ENCODE measurements at regions not wholly inside any gene's neighbourhood (a gene's known extent, or its start where the extent isn't known, plus 50 kb on each side); places are given as distances from the start of the nearest gene placed in this dataset.

DNA sequence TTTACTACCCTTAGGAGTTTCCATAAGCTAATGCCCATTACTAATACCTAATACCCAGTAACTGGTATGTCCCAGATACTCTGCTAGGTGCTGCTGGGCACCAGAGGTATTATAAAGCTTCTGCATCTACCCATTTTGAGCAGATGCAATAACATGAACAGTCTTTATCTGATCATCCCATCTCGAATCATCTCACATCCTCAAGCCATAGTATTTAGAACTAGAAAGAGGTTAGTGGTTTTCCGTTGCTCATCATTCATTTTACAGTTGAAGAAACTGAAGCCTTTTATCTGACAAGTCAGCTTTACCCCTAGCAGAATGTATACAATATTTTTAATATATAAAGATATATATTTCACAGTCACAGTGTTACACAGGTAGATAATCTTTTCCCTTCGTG, 99.1 kb upstream of the TCF4 start:
- no peaks in the 10 kb centered on the region for H3K9me1 ChIP-seq (ENCODE audit: control insufficient read depth, insufficient read depth, low read length)
- WGBS (ENCODE audit: insufficient coverage, low coverage, missing lambda C conversion rate), result 21% methylated on average over 3 of the region's 3 CpGs
- H3K4me2 ChIP-seq (ENCODE audit: insufficient read depth, low read length), result no peak overlapping the region
- H3K4me1 ChIP-seq (replicated peaks in 1 of 2; ENCODE audit: control insufficient read depth in 2 of 2, insufficient read depth in 2 of 2, low read length in 2 of 2), result no peaks in the 10 kb centered on the region
- H4K20me1 ChIP-seq (replicated peaks; ENCODE audit: control insufficient read depth, insufficient read depth, low read length), result no peaks in the 10 kb centered on the region
- H3K36me3 ChIP-seq (ENCODE audit: control insufficient read depth, insufficient read depth, low read length), result no peaks in the 10 kb centered on the region
- no peak for FAIRE-seq
- no peak overlapping the region for H3K4me3 ChIP-seq
- no peaks in the 10 kb centered on the region for H3K9me3 ChIP-seq (replicated peaks; ENCODE audit: control insufficient read depth, insufficient read depth, low read depth, low read length)
- no peak for ATAC-seq
- CTCF ChIA-PET (ENCODE audit: low intra/inter-chr PET ratio), result no interaction called here
- H3K9ac ChIP-seq (ENCODE audit: insufficient read depth in 1 of 2, low read depth in 2 of 2, low read length in 2 of 2), result no peak overlapping the region
- no peaks in the 10 kb centered on the region for H3K27me3 ChIP-seq (ENCODE audit: control insufficient read depth in 2 of 2, insufficient read depth in 2 of 2, low read length in 2 of 2)
- no peak for DNase-seq (ENCODE audit: extremely low read depth in 1 of 4, low spot score in 3 of 4)
- POLR2A ChIA-PET, result no interaction called here
- no peak for TF ChIP-seq FOS (IDR thresholded peaks at IDR 0.05; ENCODE audit: extremely low read depth, insufficient read length)
- no peaks in the 10 kb centered on the region for H3K79me2 ChIP-seq (ENCODE audit: control insufficient read depth, insufficient read depth, low read length)
- H2AFZ ChIP-seq (ENCODE audit: low read depth, low read length), result no peak overlapping the region
- BruUV-seq (replicated peaks), result no TSS peak
- in situ Hi-C loops (cut with MboI), result no loop called here
- H3K27ac ChIP-seq (ENCODE audit: extremely low read depth, low read depth, low read length), result no peak overlapping the region
- intact Hi-C loops (cut with micrococcal nuclease), result no loop called here

DNA sequence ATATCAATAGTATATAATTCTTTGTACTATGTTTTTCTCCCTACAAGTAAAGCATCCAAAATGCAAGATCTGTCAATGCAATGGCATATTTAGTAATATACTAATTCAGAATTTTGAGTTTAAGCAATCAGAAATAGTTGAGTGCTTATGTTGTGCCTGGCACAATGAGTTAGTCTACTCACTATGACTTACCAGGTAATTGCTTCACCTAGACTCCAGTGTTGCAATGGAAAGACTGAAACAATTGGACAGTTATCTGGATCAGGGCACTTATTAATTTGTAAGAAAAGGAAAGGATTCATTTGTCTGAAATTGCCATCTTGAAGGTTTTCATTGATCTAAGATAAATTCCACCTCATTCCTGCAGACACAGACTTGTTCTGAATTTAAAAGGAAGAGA, 97.6 kb upstream of the TCF4 start:
- no peaks in the 10 kb centered on the region for H3K36me3 ChIP-seq (ENCODE audit: control insufficient read depth, insufficient read depth, low read length)
- DNase-seq (ENCODE audit: extremely low read depth in 1 of 4, low spot score in 3 of 4), result no peak
- no peak overlapping the region for H3K9ac ChIP-seq (ENCODE audit: insufficient read depth in 1 of 2, low read depth in 2 of 2, low read length in 2 of 2)
- no peak for ATAC-seq
- in situ Hi-C loops (cut with MboI) (no loop called here), intact Hi-C loops (cut with micrococcal nuclease) (no loop called here)
- H3K27me3 ChIP-seq (ENCODE audit: control insufficient read depth in 2 of 2, insufficient read depth in 2 of 2, low read length in 2 of 2), result no peaks in the 10 kb centered on the region
- no peak overlapping the region for H3K4me3 ChIP-seq
- no peaks in the 10 kb centered on the region for H4K20me1 ChIP-seq (replicated peaks; ENCODE audit: control insufficient read depth, insufficient read depth, low read length)
- no peak for FAIRE-seq
- no peaks in the 10 kb centered on the region for H3K4me1 ChIP-seq (replicated peaks in 1 of 2; ENCODE audit: control insufficient read depth in 2 of 2, insufficient read depth in 2 of 2, low read length in 2 of 2)
- H2AFZ ChIP-seq (ENCODE audit: low read depth, low read length), result no peak overlapping the region
- no peak overlapping the region for H3K4me2 ChIP-seq (ENCODE audit: insufficient read depth, low read length)
- no peaks in the 10 kb centered on the region for H3K9me1 ChIP-seq (ENCODE audit: control insufficient read depth, insufficient read depth, low read length)
- H3K27ac ChIP-seq (ENCODE audit: extremely low read depth, low read depth, low read length), result no peak overlapping the region
- CTCF ChIA-PET (ENCODE audit: low intra/inter-chr PET ratio), result no interaction called here
- H3K79me2 ChIP-seq (ENCODE audit: control insufficient read depth, insufficient read depth, low read length), result no peaks in the 10 kb centered on the region
- no TSS peak for BruUV-seq (replicated peaks)
- POLR2A ChIA-PET, result no interaction called here
- no peaks in the 10 kb centered on the region for H3K9me3 ChIP-seq (replicated peaks; ENCODE audit: control insufficient read depth, insufficient read depth, low read depth, low read length)
- TF ChIP-seq, protein P1, sequence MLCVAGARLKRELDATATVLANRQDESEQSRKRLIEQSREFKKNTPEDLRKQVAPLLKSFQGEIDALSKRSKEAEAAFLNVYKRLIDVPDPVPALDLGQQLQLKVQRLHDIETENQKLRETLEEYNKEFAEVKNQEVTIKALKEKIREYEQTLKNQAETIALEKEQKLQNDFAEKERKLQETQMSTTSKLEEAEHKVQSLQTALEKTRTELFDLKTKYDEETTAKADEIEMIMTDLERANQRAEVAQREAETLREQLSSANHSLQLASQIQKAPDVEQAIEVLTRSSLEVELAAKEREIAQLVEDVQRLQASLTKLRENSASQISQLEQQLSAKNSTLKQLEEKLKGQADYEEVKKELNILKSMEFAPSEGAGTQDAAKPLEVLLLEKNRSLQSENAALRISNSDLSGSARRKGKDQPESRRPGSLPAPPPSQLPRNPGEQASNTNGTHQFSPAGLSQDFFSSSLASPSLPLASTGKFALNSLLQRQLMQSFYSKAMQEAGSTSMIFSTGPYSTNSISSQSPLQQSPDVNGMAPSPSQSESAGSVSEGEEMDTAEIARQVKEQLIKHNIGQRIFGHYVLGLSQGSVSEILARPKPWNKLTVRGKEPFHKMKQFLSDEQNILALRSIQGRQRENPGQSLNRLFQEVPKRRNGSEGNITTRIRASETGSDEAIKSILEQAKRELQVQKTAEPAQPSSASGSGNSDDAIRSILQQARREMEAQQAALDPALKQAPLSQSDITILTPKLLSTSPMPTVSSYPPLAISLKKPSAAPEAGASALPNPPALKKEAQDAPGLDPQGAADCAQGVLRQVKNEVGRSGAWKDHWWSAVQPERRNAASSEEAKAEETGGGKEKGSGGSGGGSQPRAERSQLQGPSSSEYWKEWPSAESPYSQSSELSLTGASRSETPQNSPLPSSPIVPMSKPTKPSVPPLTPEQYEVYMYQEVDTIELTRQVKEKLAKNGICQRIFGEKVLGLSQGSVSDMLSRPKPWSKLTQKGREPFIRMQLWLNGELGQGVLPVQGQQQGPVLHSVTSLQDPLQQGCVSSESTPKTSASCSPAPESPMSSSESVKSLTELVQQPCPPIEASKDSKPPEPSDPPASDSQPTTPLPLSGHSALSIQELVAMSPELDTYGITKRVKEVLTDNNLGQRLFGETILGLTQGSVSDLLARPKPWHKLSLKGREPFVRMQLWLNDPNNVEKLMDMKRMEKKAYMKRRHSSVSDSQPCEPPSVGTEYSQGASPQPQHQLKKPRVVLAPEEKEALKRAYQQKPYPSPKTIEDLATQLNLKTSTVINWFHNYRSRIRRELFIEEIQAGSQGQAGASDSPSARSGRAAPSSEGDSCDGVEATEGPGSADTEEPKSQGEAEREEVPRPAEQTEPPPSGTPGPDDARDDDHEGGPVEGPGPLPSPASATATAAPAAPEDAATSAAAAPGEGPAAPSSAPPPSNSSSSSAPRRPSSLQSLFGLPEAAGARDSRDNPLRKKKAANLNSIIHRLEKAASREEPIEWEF (CRISPR knock-in tag; IDR thresholded peaks at IDR 0.05), result no peak
- TF ChIP-seq, protein P2, sequence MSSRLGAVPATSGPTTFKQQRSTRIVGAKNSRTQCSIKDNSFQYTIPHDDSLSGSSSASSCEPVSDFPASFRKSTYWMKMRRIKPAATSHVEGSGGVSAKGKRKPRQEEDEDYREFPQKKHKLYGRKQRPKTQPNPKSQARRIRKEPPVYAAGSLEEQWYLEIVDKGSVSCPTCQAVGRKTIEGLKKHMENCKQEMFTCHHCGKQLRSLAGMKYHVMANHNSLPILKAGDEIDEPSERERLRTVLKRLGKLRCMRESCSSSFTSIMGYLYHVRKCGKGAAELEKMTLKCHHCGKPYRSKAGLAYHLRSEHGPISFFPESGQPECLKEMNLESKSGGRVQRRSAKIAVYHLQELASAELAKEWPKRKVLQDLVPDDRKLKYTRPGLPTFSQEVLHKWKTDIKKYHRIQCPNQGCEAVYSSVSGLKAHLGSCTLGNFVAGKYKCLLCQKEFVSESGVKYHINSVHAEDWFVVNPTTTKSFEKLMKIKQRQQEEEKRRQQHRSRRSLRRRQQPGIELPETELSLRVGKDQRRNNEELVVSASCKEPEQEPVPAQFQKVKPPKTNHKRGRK (tag; IDR thresholded peaks at IDR 0.05), result no peak
- TF ChIP-seq PHF21A (IDR thresholded peaks at IDR 0.05; ENCODE audit: borderline replicate concordance, low read depth) (no peak), ARNT (IDR thresholded peaks at IDR 0.05) (no peak), OTX1 (CRISPR knock-in tag; IDR thresholded peaks at IDR 0.05) (no peak), CAMTA2 (CRISPR knock-in tag; conservative IDR thresholded peaks at IDR 0.05) (no peak), MAFG (tag; conservative IDR thresholded peaks at IDR 0.05) (no peak)
